PC-9 (cell line): ENCODE measurements at regions not wholly inside any gene's neighbourhood (a gene's known extent, or its start where the extent isn't known, plus 50 kb on each side); places are given as distances from the start of the nearest gene placed in this dataset.

Experiments used
- CTCF ChIP-seq: fragments of 200-600 bp; sonication (generic); conservative IDR thresholded peaks from 2 replicates; pipeline ENCODE4 v1.6.1; 2017; ENCODE audit warnings: mixed run types, antibody characterized with exemption, mild to moderate bottlenecking, moderate library complexity
- EZH2 ChIP-seq: fragments of 200-600 bp; sonication (generic); IDR thresholded peaks from 2 replicates; pipeline ENCODE4 v1.8.0; 2017; ENCODE audit warnings: antibody characterized with exemption, low read depth

DNA sequence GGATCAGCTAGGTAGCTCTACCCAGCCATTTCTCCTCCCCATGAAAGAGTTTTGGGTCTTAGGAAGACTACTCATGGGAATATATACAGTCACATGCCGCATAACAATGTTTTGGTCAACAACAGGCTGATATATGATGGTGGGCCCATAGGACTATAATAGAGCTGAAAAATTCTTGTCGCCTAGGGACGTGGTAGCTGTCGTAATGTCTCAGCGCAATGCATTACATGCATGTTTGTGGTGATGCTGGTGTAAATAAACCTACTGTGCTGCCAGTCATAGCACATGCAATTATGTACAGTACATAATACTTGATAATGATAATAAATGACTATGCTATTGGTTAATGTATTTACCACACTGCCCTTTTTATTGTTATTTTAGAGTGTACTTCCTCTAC is 78.2 kb upstream of the DLX6 start:
- TF ChIP-seq CTCF = no peak
- TF ChIP-seq EZH2 = no peak
